Activated B cell treated with CpG ODN at 0.5 μM for 24 hours (primary cell): ENCODE measurements at regions not wholly inside any gene's neighbourhood (a gene's known extent, or its start where the extent isn't known, plus 50 kb on each side); places are given as distances from the start of the nearest gene placed in this dataset.

Experiments used
- ATAC-seq: fragments of 200-7000 bp; cut with Tn5 transposase; one replicate; pipeline ENCODE4 v1.10.0; 2021; ENCODE audit warnings: low read depth, mild to moderate bottlenecking, moderate library complexity
- CTCF ChIA-PET: fragments of 350-600 bp; sonication (Branson Sonifier 250); formaldehyde crosslinking; loops from one replicate; lab custom pipeline; 2021; ENCODE audit warnings: antibody characterized with exemption; lab: Charles Lee
- POLR2A ChIA-PET: fragments of 350-600 bp; sonication (Branson Sonifier 250); formaldehyde crosslinking; loops from one replicate; lab custom pipeline; 2021; ENCODE audit warnings: antibody characterized with exemption; lab: Charles Lee
- DNase-seq: peaks from one replicate; pipeline ENCODE4 v3.0.0; 2022
- H3K27ac Mint-ChIP-seq: one replicate; pipeline ENCODE4 v1.8.0; 2020; ENCODE audit warnings: mixed read lengths
- H3K27me3 Mint-ChIP-seq: one replicate; pipeline ENCODE4 v1.8.0; 2021; ENCODE audit warnings: mixed read lengths
- H3K36me3 Mint-ChIP-seq: one replicate; pipeline ENCODE4 v1.8.0; 2021; ENCODE audit warnings: low read depth, mixed read lengths
- H3K4me1 Mint-ChIP-seq: one replicate; pipeline ENCODE4 v1.8.0; 2021; ENCODE audit warnings: mixed read lengths
- H3K4me3 Mint-ChIP-seq: one replicate; pipeline ENCODE4 v1.8.0; 2020; ENCODE audit warnings: mild to moderate bottlenecking, mixed read lengths
- H3K9me3 Mint-ChIP-seq: one replicate; pipeline ENCODE4 v1.8.0; 2020; ENCODE audit warnings: mixed read lengths
- intact Hi-C: fragments of 100-400 bp; cut with micrococcal nuclease; formaldehyde crosslinking; loops from one replicate; pipeline ENCODE4 v1.15.1; 2024
- TF ChIP-seq, protein P1 (sequence below): fragments of 200-600 bp; IDR thresholded peaks from one replicate; pipeline ENCODE4 v1.8.0; 2022; ENCODE audit warnings: antibody characterized with exemption, mild to moderate bottlenecking

DNA sequence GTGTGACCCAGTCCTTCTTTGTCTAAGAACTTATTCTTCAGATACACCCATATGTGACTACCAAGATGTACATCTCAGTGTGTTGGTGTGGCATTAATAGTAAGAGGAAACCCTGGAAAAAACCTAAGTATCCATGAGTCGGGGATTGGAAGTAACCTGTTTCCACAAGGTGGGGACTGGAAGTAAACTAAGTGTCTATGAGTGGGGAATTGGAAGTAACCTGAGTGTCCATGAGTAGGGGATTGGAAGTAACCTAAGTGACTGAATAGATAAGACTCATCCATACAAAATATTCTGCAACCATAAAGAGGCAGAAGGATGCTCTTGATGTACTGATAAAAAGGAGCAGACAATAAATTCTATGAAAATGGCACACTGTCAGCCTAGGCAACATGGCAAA, 184.7 kb downstream of the PHETA1 start:
- Mint-ChIP-seq H3K4me1 (no peaks in the 10 kb centered on the region), H3K4me3 (no peak overlapping the region), H3K9me3 (no peaks in the 10 kb centered on the region), H3K27ac (no peak overlapping the region), H3K27me3 (peaks cover 27% of the 10 kb centered on the region), H3K36me3 (no peaks in the 10 kb centered on the region)
- POLR2A ChIA-PET = no interaction called here
- CTCF ChIA-PET = no interaction called here
- DNase-seq (no peak), ATAC-seq (no peak)
- intact Hi-C loops = no loop called here
- TF ChIP-seq, protein P1, sequence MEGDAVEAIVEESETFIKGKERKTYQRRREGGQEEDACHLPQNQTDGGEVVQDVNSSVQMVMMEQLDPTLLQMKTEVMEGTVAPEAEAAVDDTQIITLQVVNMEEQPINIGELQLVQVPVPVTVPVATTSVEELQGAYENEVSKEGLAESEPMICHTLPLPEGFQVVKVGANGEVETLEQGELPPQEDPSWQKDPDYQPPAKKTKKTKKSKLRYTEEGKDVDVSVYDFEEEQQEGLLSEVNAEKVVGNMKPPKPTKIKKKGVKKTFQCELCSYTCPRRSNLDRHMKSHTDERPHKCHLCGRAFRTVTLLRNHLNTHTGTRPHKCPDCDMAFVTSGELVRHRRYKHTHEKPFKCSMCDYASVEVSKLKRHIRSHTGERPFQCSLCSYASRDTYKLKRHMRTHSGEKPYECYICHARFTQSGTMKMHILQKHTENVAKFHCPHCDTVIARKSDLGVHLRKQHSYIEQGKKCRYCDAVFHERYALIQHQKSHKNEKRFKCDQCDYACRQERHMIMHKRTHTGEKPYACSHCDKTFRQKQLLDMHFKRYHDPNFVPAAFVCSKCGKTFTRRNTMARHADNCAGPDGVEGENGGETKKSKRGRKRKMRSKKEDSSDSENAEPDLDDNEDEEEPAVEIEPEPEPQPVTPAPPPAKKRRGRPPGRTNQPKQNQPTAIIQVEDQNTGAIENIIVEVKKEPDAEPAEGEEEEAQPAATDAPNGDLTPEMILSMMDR = no peak

GRCh38 chr12:111183094-111183493, 185.8 kb downstream of the PHETA1 start:
- Mint-ChIP-seq H3K27ac (no peak overlapping the region), H3K9me3 (no peaks in the 10 kb centered on the region), H3K4me3 (no peak overlapping the region), H3K27me3 (peaks cover 28% of the 10 kb centered on the region), H3K4me1 (no peaks in the 10 kb centered on the region), H3K36me3 (no peaks in the 10 kb centered on the region)
- TF ChIP-seq, protein P1 = no peak
- intact Hi-C loops = no loop called here
- ATAC-seq (no peak), DNase-seq (no peak)
- POLR2A ChIA-PET = no interaction called here
- CTCF ChIA-PET = no interaction called here

DNA sequence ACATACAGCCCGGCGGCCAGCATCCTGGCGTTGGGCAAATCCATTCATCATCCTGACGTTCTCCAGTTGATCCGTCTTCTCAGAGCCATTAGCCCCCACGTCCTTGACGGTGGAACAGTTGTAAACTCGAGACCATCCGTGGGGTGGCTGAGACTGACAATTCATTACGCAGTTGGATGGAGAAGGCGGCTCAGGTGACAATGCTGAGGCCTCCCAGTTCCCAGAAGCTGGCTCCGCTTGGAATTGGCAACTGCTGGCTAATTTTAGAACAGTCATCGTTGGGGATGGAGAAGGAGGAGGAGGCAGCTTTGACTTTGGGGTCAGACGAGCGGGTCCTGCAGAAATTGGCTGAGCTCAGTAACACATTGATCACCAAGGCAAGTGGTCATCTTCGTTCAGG, 186.5 kb downstream of the PHETA1 start:
- Mint-ChIP-seq H3K4me3 (no peak overlapping the region), H3K36me3 (no peaks in the 10 kb centered on the region), H3K27me3 (peaks cover 28% of the 10 kb centered on the region), H3K9me3 (no peaks in the 10 kb centered on the region), H3K4me1 (no peaks in the 10 kb centered on the region), H3K27ac (no peak overlapping the region)
- CTCF ChIA-PET = no interaction called here
- ATAC-seq (no peak), DNase-seq (no peak)
- intact Hi-C loops = no loop called here
- POLR2A ChIA-PET = no interaction called here
- TF ChIP-seq, protein P1 = no peak

DNA sequence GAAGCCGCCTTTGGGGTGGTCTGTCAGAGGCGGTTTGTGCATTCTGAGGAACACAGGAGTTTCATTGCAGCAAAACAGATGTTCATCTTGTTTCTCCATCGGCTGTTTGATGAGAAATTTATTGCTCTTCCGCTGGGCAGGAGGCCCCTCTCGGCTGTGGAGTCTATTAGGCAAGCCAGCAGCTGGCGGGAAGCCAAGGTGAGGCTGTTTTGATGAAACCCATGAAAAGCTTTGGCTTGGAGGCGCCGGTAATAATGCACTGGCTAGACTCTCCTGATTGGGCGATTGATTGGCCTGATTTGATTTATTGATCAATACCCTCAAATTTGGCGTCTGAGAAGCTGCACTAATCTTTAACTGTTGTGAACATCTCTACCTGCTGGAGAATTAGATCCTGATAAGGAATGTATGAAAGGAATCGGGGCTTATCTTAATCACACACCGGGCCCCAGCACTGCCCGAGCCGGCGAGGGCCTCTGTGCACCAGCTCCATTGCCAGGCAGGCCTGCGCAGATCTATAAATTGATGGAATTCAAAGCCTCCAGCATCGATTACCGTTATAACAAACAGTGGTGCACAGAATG, 187.7 kb downstream of the PHETA1 start:
- DNase-seq (no peak), ATAC-seq (no peak)
- intact Hi-C loops = no loop called here
- Mint-ChIP-seq H3K9me3 (no peaks in the 10 kb centered on the region), H3K36me3 (no peaks in the 10 kb centered on the region), H3K4me3 (no peak overlapping the region), H3K27ac (no peak overlapping the region), H3K4me1 (no peaks in the 10 kb centered on the region), H3K27me3 (peaks cover 34% of the 10 kb centered on the region)
- ChIA-PET CTCF (no interaction called here), POLR2A (no interaction called here)
- TF ChIP-seq, protein P1 = no peak

DNA sequence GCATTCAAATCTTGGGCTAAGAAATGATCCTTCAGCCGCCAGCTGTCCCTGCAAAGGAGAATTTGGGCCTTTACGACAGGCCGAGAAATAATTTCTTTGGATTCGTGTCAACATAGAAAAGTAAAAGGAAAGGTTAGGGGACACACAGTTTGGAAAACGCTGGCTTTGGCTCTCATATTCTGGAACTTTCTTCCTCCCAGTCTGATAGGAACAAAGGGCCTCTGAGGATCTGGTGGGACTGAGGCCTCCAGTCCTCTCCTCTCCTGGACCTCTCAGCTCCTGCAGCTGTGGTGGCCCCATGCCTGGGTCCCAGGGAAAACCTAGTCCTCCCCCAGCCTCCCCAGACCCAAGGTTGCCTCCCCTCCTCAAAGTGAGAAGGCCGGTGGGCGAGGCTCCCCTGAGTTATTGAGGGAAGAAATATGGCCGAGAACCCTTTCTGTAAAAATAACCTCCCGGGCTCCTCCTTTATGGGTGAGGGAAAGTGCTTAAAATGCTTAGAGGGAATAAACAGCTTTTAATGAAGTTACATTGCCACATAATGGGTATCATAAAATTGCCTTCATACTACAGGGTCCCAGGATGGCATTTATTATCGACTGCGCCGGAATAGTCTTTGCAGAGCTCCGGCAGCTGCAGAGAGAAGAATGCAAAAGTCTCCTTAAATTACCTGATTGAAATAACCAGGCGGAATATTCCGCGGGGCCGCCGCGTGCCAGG, 188.3 kb downstream of the PHETA1 start:
- POLR2A ChIA-PET = no interaction called here
- Mint-ChIP-seq H3K4me1 (no peaks in the 10 kb centered on the region), H3K9me3 (no peaks in the 10 kb centered on the region), H3K4me3 (no peak overlapping the region), H3K36me3 (no peaks in the 10 kb centered on the region), H3K27ac (no peak overlapping the region), H3K27me3 (peaks cover 39% of the 10 kb centered on the region)
- intact Hi-C loops = no loop called here
- no peak for DNase-seq
- no peak for ATAC-seq
- TF ChIP-seq, protein P1 = no peak
- CTCF ChIA-PET = no interaction called here
